ENCODE measurements at regions not wholly inside any gene's neighbourhood (a gene's known extent, or its start where the extent isn't known, plus 50 kb on each side); places are given as distances from the start of the nearest gene placed in this dataset.

- no peak overlapping the region for H3K4me3 Mint-ChIP-seq
- H3K4me1 Mint-ChIP-seq = no peaks in the 10 kb centered on the region
- no peak overlapping the region for H2BK15ac ChIP-seq (ENCODE audit: low read depth, low read length)
- no peaks in the 10 kb centered on the region for H3K9me3 ChIP-seq (ENCODE audit: control insufficient read depth, low read depth, low read length)
- no peak overlapping the region for H2AK5ac ChIP-seq (ENCODE audit: insufficient read length, low read length)
- H3K36me3 Mint-ChIP-seq (ENCODE audit: insufficient read depth in 1 of 3, low read depth in 3 of 3) = no peaks in the 10 kb centered on the region
- TF ChIP-seq, protein P1, sequence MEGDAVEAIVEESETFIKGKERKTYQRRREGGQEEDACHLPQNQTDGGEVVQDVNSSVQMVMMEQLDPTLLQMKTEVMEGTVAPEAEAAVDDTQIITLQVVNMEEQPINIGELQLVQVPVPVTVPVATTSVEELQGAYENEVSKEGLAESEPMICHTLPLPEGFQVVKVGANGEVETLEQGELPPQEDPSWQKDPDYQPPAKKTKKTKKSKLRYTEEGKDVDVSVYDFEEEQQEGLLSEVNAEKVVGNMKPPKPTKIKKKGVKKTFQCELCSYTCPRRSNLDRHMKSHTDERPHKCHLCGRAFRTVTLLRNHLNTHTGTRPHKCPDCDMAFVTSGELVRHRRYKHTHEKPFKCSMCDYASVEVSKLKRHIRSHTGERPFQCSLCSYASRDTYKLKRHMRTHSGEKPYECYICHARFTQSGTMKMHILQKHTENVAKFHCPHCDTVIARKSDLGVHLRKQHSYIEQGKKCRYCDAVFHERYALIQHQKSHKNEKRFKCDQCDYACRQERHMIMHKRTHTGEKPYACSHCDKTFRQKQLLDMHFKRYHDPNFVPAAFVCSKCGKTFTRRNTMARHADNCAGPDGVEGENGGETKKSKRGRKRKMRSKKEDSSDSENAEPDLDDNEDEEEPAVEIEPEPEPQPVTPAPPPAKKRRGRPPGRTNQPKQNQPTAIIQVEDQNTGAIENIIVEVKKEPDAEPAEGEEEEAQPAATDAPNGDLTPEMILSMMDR (conservative IDR thresholded peaks at IDR 0.05) = no peak
- no peak overlapping the region for H3K23ac ChIP-seq (ENCODE audit: insufficient read length, low read depth, low read length)
- WGBS (ENCODE audit: extremely low coverage, insufficient read length, low lambda C conversion rate) = no CpG with 5 or more reads among the region's 4 CpGs
- H3K27me3 ChIP-seq (ENCODE audit: insufficient read depth, low read length) = no peaks in the 10 kb centered on the region
- H2BK12ac ChIP-seq (ENCODE audit: insufficient read length, low read depth, low read length) = no peak overlapping the region
- no peaks in the 10 kb centered on the region for H3K4me1 ChIP-seq (ENCODE audit: insufficient read depth, low read length)
- peaks cover 4% of the 10 kb centered on the region for H3K27me3 Mint-ChIP-seq (ENCODE audit: low read depth)
- H3K79me1 ChIP-seq (ENCODE audit: insufficient read depth, low read depth, low read length, poor library complexity, severe bottlenecking) = no peaks in the 10 kb centered on the region
- no peak overlapping the region for H4K91ac ChIP-seq (ENCODE audit: insufficient read length, low read depth, low read length)
- H3K27ac Mint-ChIP-seq = no peak overlapping the region
- H4K5ac ChIP-seq (ENCODE audit: insufficient read length, low read depth, low read length) = no peak overlapping the region
- H4K20me1 ChIP-seq (ENCODE audit: control insufficient read depth, insufficient read depth, insufficient read length) = no peaks in the 10 kb centered on the region
- no peaks in the 10 kb centered on the region for H3K23me2 ChIP-seq (ENCODE audit: insufficient read length, low read depth, low read length, poor library complexity, severe bottlenecking)
- no peak overlapping the region for H2BK20ac ChIP-seq (ENCODE audit: low read depth, low read length, poor library complexity, severe bottlenecking)
- H3K18ac ChIP-seq (ENCODE audit: insufficient read length, low read depth, low read length) = no peak overlapping the region
- H3K27ac ChIP-seq (ENCODE audit: insufficient read length, low read depth, low read length) = no peak overlapping the region
- no peak overlapping the region for H4K8ac ChIP-seq (replicated peaks; ENCODE audit: insufficient read length, low read depth, low read length)
- no peak for DNase-seq
- H2BK5ac ChIP-seq (ENCODE audit: insufficient read length, low read length) = no peak overlapping the region
- H3K9me3 Mint-ChIP-seq = no peaks in the 10 kb centered on the region
- H3K14ac ChIP-seq (ENCODE audit: insufficient read depth, low read length) = no peak overlapping the region
- H3K56ac ChIP-seq (ENCODE audit: insufficient read length, low read depth, low read length) = no peak overlapping the region
- H2BK120ac ChIP-seq (ENCODE audit: low read depth, low read length, poor library complexity, severe bottlenecking) = no peak overlapping the region
- H3K9ac ChIP-seq (ENCODE audit: extremely low read depth, insufficient read length, low read length) = no peak overlapping the region
- no peak overlapping the region for H3T11ph ChIP-seq (ENCODE audit: low read length)
- H3K79me2 ChIP-seq (ENCODE audit: insufficient read depth, low read length) = no peaks in the 10 kb centered on the region
- H2AFZ ChIP-seq (ENCODE audit: low read length) = no peak overlapping the region
- H3K4ac ChIP-seq (ENCODE audit: low read depth, low read length) = no peak overlapping the region
- no peak overlapping the region for H3K4me2 ChIP-seq (ENCODE audit: insufficient read depth, insufficient read length, low read length)
Observed at GRCh38 chr11:134684576-134684975, 272.5 kb upstream of the B3GAT1 start.
